Activated T-cell treated with anti-CD3 and anti-CD28 coated beads, Interleukin-2, amount 50 U/mL, for 24 hours (primary cell): ENCODE measurements at regions not wholly inside any gene's neighbourhood (a gene's known extent, or its start where the extent isn't known, plus 50 kb on each side); places are given as distances from the start of the nearest gene placed in this dataset.
"Not testable (repeated sequence)": the region's sequence is repeated elsewhere in the genome, so short reads cannot be mapped to it uniquely, and the experiment has no call there.

Experiments
- DNase-seq: peaks from one replicate; pipeline ENCODE4 v3.0.0-alpha.2; 2020
- H3K27ac Mint-ChIP-seq: 2 replicates; pipeline ENCODE4 v1.8.0; 2020; ENCODE audit warnings: mild to moderate bottlenecking, mixed read lengths
- H3K27me3 Mint-ChIP-seq: 2 replicates; pipeline ENCODE4 v1.8.0; 2020; ENCODE audit warnings: mixed read lengths
- H3K36me3 Mint-ChIP-seq: 2 replicates; pipeline ENCODE4 v1.8.0; 2020; ENCODE audit warnings: low read depth, mixed read lengths
- H3K4me1 Mint-ChIP-seq: 2 replicates; pipeline ENCODE4 v1.8.0; 2020; ENCODE audit warnings: low read depth, mixed read lengths
- H3K4me3 Mint-ChIP-seq: 2 replicates; pipeline ENCODE4 v1.8.0; 2020; ENCODE audit warnings: mild to moderate bottlenecking, moderate library complexity, mixed read lengths
- H3K9me3 Mint-ChIP-seq: 2 replicates; pipeline ENCODE4 v1.8.0; 2020; ENCODE audit warnings: mixed read lengths

DNA sequence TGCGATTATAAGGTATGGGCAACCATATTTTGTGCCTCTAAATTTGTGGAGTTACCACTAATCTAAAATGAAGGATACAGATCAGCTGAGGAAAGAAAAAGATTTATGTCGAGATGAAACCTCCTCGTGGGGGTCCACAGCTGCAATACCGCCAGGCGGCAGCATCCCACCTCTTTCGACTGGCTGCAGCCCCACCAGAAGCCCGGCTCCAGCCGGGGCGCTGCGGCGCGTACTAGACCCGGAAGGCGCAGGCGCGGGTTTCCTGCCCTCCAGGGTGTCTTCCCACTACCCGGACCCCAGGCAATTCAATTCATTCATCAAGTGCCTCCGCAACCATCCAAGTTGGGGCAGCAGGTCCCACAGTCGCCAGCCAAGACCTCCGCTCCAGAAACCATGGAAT is 366.1 kb upstream of the DEFB115 start:
- not testable (repeated sequence) for DNase-seq, H3K27ac Mint-ChIP-seq, H3K4me3 Mint-ChIP-seq, H3K9me3 Mint-ChIP-seq, H3K4me1 Mint-ChIP-seq, H3K36me3 Mint-ChIP-seq
- H3K27me3 Mint-ChIP-seq: peaks cover 35% of the 10 kb centered on the region

- no peak for DNase-seq
- H3K4me3 Mint-ChIP-seq: no peak overlapping the region
- no peaks in the 10 kb centered on the region for H3K4me1 Mint-ChIP-seq
- H3K9me3 Mint-ChIP-seq: no peaks in the 10 kb centered on the region
- H3K27me3 Mint-ChIP-seq: peaks cover 35% of the 10 kb centered on the region
- H3K36me3 Mint-ChIP-seq: no peaks in the 10 kb centered on the region
- no peak overlapping the region for H3K27ac Mint-ChIP-seq
Observed at GRCh38 chr20:30892541-30893345, 364.7 kb upstream of the DEFB115 start.

GRCh38 chr20:30893346-30894314 is 363.8 kb upstream of the DEFB115 start:
- H3K27me3 Mint-ChIP-seq: peaks cover 41% of the 10 kb centered on the region
- H3K27ac Mint-ChIP-seq, H3K4me1 Mint-ChIP-seq, H3K36me3 Mint-ChIP-seq, H3K4me3 Mint-ChIP-seq, H3K9me3 Mint-ChIP-seq, DNase-seq: not testable (repeated sequence)

DNA sequence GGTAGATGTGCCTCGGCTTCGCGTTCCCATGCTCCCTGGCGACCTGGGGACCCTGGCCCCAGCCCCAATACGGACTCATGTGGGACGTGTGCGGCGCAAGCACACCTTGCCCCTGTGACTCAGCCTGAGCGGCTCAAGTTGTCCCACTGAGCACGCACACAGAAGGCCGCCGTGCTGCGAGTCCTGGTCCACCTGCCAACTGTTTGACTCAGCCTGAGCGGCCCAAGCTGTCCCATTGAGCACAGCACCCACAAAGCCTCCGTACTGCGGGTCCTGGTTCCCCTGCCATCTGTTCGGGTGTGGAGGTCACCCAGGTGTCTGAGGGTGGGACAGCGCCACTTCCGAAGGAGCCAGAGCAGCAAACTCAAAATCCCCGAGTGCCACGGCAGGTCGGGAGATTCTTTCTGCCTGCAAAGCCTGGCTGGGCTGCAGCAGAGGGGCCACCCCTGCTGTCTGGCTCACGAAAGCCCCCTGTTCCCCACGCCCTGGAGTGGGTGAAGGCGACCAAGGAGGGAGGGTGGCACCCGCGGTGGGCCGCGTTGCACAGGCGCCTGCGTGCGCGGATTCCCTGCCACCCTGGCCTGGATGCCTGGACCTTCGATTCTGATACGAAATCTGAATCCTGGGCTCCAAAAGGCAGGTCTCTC is 362.6 kb upstream of the DEFB115 start:
- H3K4me3 Mint-ChIP-seq, H3K9me3 Mint-ChIP-seq, H3K27ac Mint-ChIP-seq, H3K4me1 Mint-ChIP-seq, DNase-seq, H3K36me3 Mint-ChIP-seq: not testable (repeated sequence)
- H3K27me3 Mint-ChIP-seq: peaks cover 46% of the 10 kb centered on the region

- H3K4me1 Mint-ChIP-seq, H3K36me3 Mint-ChIP-seq, DNase-seq, H3K27ac Mint-ChIP-seq, H3K4me3 Mint-ChIP-seq, H3K9me3 Mint-ChIP-seq: not testable (repeated sequence)
- peaks cover 47% of the 10 kb centered on the region for H3K27me3 Mint-ChIP-seq
Observed at GRCh38 chr20:30895354-30895711, 362.1 kb upstream of the DEFB115 start.

DNA sequence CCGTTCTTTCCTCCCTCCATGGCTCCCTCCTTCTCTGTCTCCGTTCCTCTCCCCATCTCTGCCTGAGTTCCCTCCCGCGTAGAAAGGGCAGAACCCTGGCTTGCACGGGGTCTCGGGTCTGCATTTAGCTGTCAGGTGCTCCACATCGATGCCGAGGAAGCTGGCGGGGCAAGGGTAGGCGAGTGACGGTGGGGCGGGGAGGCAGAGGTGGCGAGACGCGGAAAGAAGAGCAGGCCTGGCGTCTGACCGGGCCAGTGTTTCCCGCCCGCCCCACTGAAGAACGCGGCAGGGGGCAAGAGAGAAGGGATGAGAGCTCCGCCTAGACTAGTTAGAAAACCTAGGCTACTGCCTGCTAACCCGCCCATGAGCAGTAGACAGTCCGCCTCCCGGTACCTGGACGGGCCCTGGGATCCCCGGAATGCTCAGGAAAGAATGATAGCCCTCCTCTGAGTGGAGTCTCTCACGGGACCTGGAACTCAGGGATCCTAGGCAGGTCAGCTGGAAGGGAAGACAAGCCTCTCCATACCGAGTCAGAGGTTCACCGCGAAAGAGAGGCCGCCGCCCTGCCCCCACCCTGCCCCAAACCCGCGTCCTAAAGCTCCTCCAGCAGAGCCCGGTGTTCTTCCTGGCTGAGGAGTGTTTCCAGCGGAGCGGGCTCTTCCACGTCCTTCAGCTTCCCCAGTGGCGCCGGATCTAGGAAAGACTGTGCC is 357.9 kb upstream of the DEFB115 start:
- H3K27ac Mint-ChIP-seq, H3K9me3 Mint-ChIP-seq, DNase-seq, H3K4me3 Mint-ChIP-seq, H3K36me3 Mint-ChIP-seq, H3K4me1 Mint-ChIP-seq: not testable (repeated sequence)
- H3K27me3 Mint-ChIP-seq: peaks cover 24% of the 10 kb centered on the region

DNA sequence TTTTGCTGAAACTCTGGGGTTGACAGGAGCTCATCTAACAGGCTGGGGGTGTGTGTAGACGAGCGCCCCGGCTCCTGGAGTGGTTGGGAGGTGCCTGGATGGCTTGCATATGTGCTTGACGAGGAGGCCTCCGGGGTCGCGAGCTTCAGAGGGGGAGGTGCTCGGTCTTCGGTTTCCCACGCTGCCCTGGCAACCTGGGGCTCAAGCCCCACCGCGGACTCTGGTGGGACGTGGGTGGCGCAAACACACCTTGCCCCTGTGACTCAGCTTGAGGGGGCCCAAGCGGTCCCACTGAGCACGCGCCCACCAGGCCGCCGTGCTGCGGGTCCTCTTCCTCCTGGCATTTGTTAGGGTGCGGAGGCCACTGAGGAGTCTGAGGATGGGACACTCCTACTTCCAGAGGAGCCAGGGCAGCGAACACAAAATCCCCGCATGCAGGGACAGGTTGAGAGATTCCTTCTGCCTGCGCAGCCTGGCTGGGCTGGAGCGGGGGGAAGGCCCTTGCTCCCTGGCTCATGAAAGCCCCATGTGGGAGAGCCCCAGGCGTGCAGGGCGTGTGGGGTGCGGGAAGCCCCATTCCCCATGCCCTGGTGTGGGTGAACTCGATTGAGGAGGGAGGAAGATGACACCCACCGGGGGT is 357.3 kb upstream of the DEFB115 start:
- H3K4me3 Mint-ChIP-seq, H3K9me3 Mint-ChIP-seq, DNase-seq, H3K36me3 Mint-ChIP-seq, H3K27ac Mint-ChIP-seq, H3K4me1 Mint-ChIP-seq: not testable (repeated sequence)
- peaks cover 20% of the 10 kb centered on the region for H3K27me3 Mint-ChIP-seq

GRCh38 chr20:30905231-30905630 is 352.2 kb upstream of the DEFB115 start:
- not testable (repeated sequence) for H3K27me3 Mint-ChIP-seq

GRCh38 chr20:30910937-30911725 is 346.3 kb upstream of the DEFB115 start:
- Mint-ChIP-seq H3K27me3 (peaks cover 21% of the 10 kb centered on the region), H3K4me3 (no peak overlapping the region), H3K27ac (no peak overlapping the region), H3K9me3 (peaks cover 13% of the 10 kb centered on the region), H3K4me1 (peaks cover 2% of the 10 kb centered on the region), H3K36me3 (no peaks in the 10 kb centered on the region)
- no peak for DNase-seq

More at GRCh38 chr20:30905231-30905630, 352.2 kb upstream of the DEFB115 start:
- H3K27ac Mint-ChIP-seq, H3K4me1 Mint-ChIP-seq, H3K36me3 Mint-ChIP-seq, DNase-seq, H3K9me3 Mint-ChIP-seq, H3K4me3 Mint-ChIP-seq: not testable (repeated sequence)

- not testable (repeated sequence) for H3K27ac Mint-ChIP-seq, H3K36me3 Mint-ChIP-seq, H3K4me3 Mint-ChIP-seq, H3K4me1 Mint-ChIP-seq, DNase-seq
- H3K9me3 Mint-ChIP-seq: peaks cover 10% of the 10 kb centered on the region
- peaks cover 21% of the 10 kb centered on the region for H3K27me3 Mint-ChIP-seq
Observed at GRCh38 chr20:30911832-30912660, 345.4 kb upstream of the DEFB115 start.

GRCh38 chr20:30912661-30913026 is 344.8 kb upstream of the DEFB115 start:
- not testable (repeated sequence) for H3K4me1 Mint-ChIP-seq, DNase-seq, H3K4me3 Mint-ChIP-seq, H3K9me3 Mint-ChIP-seq, H3K27ac Mint-ChIP-seq, H3K36me3 Mint-ChIP-seq
- H3K27me3 Mint-ChIP-seq: peaks cover 21% of the 10 kb centered on the region

DNA sequence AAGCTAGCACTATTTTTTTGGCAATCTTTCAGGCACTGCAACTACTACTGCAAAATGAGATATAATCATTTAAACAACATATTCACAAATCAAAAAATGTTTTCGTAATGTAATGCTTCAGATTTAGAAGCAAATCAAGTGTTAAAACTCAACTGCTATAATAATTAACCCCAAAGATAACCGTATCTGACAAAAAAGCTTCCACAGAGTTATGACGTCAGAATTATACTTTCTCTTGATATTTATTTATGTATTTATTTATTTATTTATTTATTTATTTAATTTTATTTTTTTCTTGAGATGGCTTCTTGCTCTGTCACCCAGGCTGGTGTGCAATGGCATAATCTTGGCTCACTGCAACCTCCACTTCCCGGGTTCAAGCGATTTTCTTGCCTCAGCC is 341.1 kb upstream of the DEFB115 start:
- H3K4me1 Mint-ChIP-seq, DNase-seq, H3K27ac Mint-ChIP-seq, H3K4me3 Mint-ChIP-seq, H3K9me3 Mint-ChIP-seq, H3K36me3 Mint-ChIP-seq: not testable (repeated sequence)
- peaks cover 21% of the 10 kb centered on the region for H3K27me3 Mint-ChIP-seq
